ENCODE measurements at regions not wholly inside any gene's neighbourhood (a gene's known extent, or its start where the extent isn't known, plus 50 kb on each side); places are given as distances from the start of the nearest gene placed in this dataset.

DNA sequence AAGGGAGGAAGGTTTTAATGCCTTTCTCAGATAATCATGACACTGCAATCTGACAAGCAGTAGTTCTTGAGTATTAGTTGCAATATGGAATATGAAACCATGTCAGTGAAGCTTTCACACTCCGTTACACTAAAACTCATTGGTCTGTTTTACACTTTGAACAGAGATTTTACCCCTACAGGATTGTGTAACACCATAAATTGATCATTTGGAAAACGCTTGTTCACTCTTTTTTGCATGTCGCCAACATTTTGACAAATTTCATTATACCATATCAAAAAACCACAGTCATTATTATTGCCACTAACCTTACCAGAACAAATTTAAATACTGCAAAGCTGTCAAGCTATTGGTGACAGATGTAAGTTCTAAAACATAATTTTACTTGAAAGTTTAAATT, 404.8 kb upstream of the THBS1 start:
- intact Hi-C loops (cut with micrococcal nuclease; ENCODE audit: unreplicated experiment) = loop anchor here (10.0 kb wide), 1 partner anchor 179 kb away; no protein-coding TSS in a partner anchor
- TF ChIP-seq, protein P1, sequence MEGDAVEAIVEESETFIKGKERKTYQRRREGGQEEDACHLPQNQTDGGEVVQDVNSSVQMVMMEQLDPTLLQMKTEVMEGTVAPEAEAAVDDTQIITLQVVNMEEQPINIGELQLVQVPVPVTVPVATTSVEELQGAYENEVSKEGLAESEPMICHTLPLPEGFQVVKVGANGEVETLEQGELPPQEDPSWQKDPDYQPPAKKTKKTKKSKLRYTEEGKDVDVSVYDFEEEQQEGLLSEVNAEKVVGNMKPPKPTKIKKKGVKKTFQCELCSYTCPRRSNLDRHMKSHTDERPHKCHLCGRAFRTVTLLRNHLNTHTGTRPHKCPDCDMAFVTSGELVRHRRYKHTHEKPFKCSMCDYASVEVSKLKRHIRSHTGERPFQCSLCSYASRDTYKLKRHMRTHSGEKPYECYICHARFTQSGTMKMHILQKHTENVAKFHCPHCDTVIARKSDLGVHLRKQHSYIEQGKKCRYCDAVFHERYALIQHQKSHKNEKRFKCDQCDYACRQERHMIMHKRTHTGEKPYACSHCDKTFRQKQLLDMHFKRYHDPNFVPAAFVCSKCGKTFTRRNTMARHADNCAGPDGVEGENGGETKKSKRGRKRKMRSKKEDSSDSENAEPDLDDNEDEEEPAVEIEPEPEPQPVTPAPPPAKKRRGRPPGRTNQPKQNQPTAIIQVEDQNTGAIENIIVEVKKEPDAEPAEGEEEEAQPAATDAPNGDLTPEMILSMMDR (IDR thresholded peaks at IDR 0.05; ENCODE audit: insufficient read depth in 1 of 2, low read depth in 1 of 2, low read length in 1 of 2, severe bottlenecking in 1 of 2, unreplicated experiment in 1 of 2) = no peak
- CTCF ChIA-PET = no interaction called here

DNA sequence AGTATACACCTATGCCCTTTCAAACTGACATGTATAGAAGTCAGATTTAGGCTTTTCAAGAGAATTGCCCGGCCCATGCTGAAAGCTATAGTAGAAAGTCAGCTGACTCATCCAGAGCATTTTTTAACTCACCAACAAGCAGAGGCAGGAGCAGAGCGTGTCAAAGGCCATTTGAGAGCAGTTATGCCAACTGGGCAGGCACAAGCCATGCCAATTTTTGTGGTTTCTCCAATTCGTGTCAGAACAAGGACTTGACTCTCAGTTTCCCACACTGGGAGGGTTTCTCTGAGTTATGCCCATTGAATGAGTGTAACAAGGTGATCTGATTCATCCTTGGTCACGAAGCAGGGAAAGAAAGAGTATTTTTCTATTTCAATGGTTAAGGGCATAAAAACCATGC, 403.3 kb upstream of the THBS1 start:
- Mint-ChIP-seq H3K9me3 (ENCODE audit: unreplicated experiment) (peaks cover 15% of the 10 kb centered on the region), H3K36me3 (ENCODE audit: insufficient read depth, unreplicated experiment) (peaks cover 4% of the 10 kb centered on the region), H3K27me3 (ENCODE audit: insufficient read depth, unreplicated experiment) (no peaks in the 10 kb centered on the region), H3K27ac (ENCODE audit: unreplicated experiment) (no peak overlapping the region), H3K4me1 (ENCODE audit: low read depth, unreplicated experiment) (peaks cover 44% of the 10 kb centered on the region), H3K4me3 (ENCODE audit: unreplicated experiment) (no peak overlapping the region)
- ChIA-PET CTCF (no interaction called here), POLR2A (no interaction called here)
- BruUV-seq (replicated peaks) = no TSS peak
- no peak for DNase-seq
- intact Hi-C loops (cut with micrococcal nuclease; ENCODE audit: unreplicated experiment) = loop anchor here (10.0 kb wide), 1 partner anchor 177 kb away; no protein-coding TSS in a partner anchor
- Histone ChIP-seq H3K4me3 (ENCODE audit: low read depth, low read length) (no peak overlapping the region), H3K4me1 (peaks cover 18% of the 10 kb centered on the region), H3K9me3 (no peaks in the 10 kb centered on the region), H3K27me3 (replicated peaks; ENCODE audit: control insufficient read depth, insufficient read depth, low read length) (no peaks in the 10 kb centered on the region), H3K36me3 (ENCODE audit: control insufficient read depth, insufficient read depth, low read length) (no peaks in the 10 kb centered on the region)
- TF ChIP-seq, protein P1 (IDR thresholded peaks at IDR 0.05; ENCODE audit: insufficient read depth in 1 of 2, low read depth in 1 of 2, low read length in 1 of 2, severe bottlenecking in 1 of 2, unreplicated experiment in 1 of 2) = no peak

More for the DNA sequence above, 404.8 kb upstream of the THBS1 start:
- Mint-ChIP-seq H3K27me3 (ENCODE audit: insufficient read depth, unreplicated experiment) (no peaks in the 10 kb centered on the region), H3K4me1 (ENCODE audit: low read depth, unreplicated experiment) (peaks cover 30% of the 10 kb centered on the region), H3K4me3 (ENCODE audit: unreplicated experiment) (no peak overlapping the region), H3K36me3 (ENCODE audit: insufficient read depth, unreplicated experiment) (peaks cover 5% of the 10 kb centered on the region), H3K27ac (ENCODE audit: unreplicated experiment) (no peak overlapping the region), H3K9me3 (ENCODE audit: unreplicated experiment) (peaks cover 15% of the 10 kb centered on the region)
- H3K36me3 ChIP-seq (ENCODE audit: control insufficient read depth, insufficient read depth, low read length) = no peaks in the 10 kb centered on the region
- no peak for DNase-seq
- H3K27me3 ChIP-seq (replicated peaks; ENCODE audit: control insufficient read depth, insufficient read depth, low read length) = no peaks in the 10 kb centered on the region
- POLR2A ChIA-PET = no interaction called here
- BruUV-seq (replicated peaks) = no TSS peak
- no peak overlapping the region for H3K4me3 ChIP-seq (ENCODE audit: low read depth, low read length)
- peaks cover 11% of the 10 kb centered on the region for H3K4me1 ChIP-seq
- H3K9me3 ChIP-seq = no peaks in the 10 kb centered on the region

DNA sequence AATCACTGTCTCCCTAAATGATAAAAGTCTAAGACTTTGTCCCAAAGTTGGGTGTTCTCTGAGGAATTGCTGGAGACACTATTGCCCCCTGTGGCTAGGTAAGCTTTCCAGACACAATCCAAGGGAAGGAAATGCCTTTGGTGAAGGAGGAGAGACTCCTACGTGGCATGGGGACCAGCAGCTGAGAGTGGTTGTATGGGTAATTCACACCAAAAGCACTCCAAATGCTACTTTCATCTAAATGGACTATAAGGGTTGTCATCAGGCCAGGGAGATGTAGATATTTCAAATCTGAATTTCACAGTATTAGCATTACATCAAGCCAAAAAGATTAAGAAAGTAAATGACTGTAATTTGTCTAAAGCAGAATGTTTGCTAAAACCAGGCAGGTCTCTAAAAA, 400.8 kb upstream of the THBS1 start:
- H3K4me1 ChIP-seq = peaks cover 11% of the 10 kb centered on the region
- BruUV-seq (replicated peaks) = no TSS peak
- H3K9me3 ChIP-seq = no peaks in the 10 kb centered on the region
- no peak for DNase-seq
- ChIA-PET CTCF (interaction anchor here (1.2 kb wide), 1 partner anchor 401 kb away, joined by 5 read pairs; the partner anchor contains the start of gene THBS1), POLR2A (no interaction called here)
- no peaks in the 10 kb centered on the region for H3K27me3 ChIP-seq (replicated peaks; ENCODE audit: control insufficient read depth, insufficient read depth, low read length)
- Mint-ChIP-seq H3K27me3 (ENCODE audit: insufficient read depth, unreplicated experiment) (no peaks in the 10 kb centered on the region), H3K27ac (ENCODE audit: unreplicated experiment) (no peak overlapping the region), H3K36me3 (ENCODE audit: insufficient read depth, unreplicated experiment) (no peaks in the 10 kb centered on the region), H3K9me3 (ENCODE audit: unreplicated experiment) (peaks cover 3% of the 10 kb centered on the region), H3K4me1 (ENCODE audit: low read depth, unreplicated experiment) (peaks cover 29% of the 10 kb centered on the region), H3K4me3 (ENCODE audit: unreplicated experiment) (no peak overlapping the region)
- intact Hi-C loops (cut with micrococcal nuclease; ENCODE audit: unreplicated experiment) = no loop called here
- no peak overlapping the region for H3K4me3 ChIP-seq (ENCODE audit: low read depth, low read length)
- TF ChIP-seq, protein P1 (IDR thresholded peaks at IDR 0.05; ENCODE audit: insufficient read depth in 1 of 2, low read depth in 1 of 2, low read length in 1 of 2, severe bottlenecking in 1 of 2, unreplicated experiment in 1 of 2) = no peak
- H3K36me3 ChIP-seq (ENCODE audit: control insufficient read depth, insufficient read depth, low read length) = no peaks in the 10 kb centered on the region

All from Caco-2 (cell line).